GM12874 (cell line): ENCODE measurements at regions not wholly inside any gene's neighbourhood (a gene's known extent, or its start where the extent isn't known, plus 50 kb on each side); places are given as distances from the start of the nearest gene placed in this dataset.

Experiments used
- CTCF ChIP-seq: IDR thresholded peaks from 2 replicates; pipeline ENCODE4 v1.5.1; 2011; ENCODE audit warnings: low read depth, mild to moderate bottlenecking, control low read depth, low read length, moderate library complexity; ENCODE audit not compliant: insufficient read depth

DNA sequence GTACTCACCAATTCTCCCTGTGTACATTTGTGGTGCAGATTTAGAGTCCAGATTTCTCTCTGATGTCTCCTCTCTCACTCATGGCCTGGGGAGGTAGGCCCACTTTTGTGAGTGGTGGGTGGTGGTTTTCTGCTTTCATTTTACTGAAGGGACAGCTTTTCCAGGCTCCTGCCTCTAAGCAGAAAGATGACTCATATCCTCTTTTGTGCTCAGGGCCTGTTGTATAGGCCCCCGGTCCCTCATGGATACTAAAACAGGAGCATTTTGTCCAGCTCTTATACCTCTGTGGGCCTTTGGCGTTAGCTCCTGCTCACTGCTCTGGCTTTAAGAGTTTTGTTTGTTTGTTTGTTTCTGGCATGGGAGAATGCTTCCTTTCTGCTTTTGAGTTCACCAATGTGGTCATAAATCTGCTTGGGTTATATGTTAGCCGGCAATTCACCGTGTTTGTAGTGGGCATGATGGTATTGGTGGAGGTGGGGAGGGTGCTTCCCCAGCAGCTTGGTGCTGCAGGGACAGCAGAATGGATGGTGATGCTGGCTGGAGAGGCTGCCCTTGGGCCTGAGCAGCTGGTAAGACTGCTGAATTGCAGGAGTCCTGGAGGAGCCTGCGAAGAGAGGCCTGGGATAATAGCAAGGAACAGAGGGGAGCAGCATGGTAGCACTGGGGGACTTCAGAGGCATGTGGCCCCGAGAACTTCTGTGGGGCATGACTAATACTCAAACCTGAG lies 468.7 kb downstream of the RPS24 start:
- no peak for TF ChIP-seq CTCF

DNA sequence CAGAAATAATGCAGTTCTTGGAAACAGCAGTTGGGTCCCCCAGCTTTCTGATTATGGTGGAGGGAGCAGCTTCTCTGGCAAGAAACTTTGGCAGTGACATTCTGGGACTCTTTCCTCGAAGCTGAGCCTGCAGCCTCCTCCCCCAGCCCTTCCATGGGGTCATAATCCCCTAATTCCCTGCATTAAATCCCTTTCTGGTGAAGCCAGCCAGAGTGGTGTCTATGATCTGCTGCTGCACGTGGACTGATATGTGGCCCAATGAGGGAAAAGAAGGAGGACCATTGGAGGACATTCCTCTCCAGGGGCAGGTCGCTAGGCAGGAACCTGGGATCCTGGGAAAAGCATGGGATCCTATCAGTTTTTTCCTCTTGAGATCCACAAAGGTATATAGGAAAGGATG lies 470.5 kb downstream of the RPS24 start:
- no peak for TF ChIP-seq CTCF

DNA sequence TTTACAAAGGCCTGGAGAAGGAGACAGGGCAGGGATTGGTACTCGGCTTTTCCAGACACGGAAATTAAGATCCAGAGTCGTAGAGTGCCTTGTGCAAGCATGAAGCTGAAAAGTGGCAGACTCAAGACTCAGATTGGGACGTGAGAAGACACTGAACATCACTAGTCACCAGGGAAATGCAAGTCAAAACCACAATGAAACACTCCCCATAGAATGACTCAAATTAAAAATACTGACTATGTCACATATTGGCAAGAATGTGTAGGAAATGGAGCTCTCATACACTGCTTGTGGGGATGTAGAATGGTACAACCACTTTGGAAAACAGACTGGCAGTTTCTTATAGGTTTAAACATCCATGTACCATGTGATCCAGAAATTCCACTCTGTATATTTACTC lies 472.0 kb downstream of the RPS24 start:
- no peak for TF ChIP-seq CTCF

GRCh38 chr10:78506614-78507013 lies 473.0 kb downstream of the RPS24 start:
- no peak for TF ChIP-seq CTCF

GRCh38 chr10:78507510-78508160 lies 474.0 kb downstream of the RPS24 start:
- no peak for TF ChIP-seq CTCF

- TF ChIP-seq CTCF, result no peak
Measured at GRCh38 chr10:78508955-78509748, 475.5 kb downstream of the RPS24 start.

- no peak for TF ChIP-seq CTCF
Measured at GRCh38 chr10:78510566-78511323, 477.1 kb downstream of the RPS24 start.
